Skeletal muscle satellite cell (primary cell): ENCODE measurements at regions not wholly inside any gene's neighbourhood (a gene's known extent, or its start where the extent isn't known, plus 50 kb on each side); places are given as distances from the start of the nearest gene placed in this dataset.

Experiments used
- H3K27me3 ChIP-seq: 2 replicates; pipeline ENCODE4 v1.7.0; 2013; ENCODE audit warnings: low read length; ENCODE audit not compliant: control insufficient read depth, insufficient read depth
- H3K36me3 ChIP-seq: 2 replicates; pipeline ENCODE4 v1.7.0; 2013; ENCODE audit warnings: mild to moderate bottlenecking, control low read depth, low read length; ENCODE audit not compliant: insufficient read depth
- H3K4me1 ChIP-seq: 2 replicates; pipeline ENCODE4 v1.7.0; 2013; ENCODE audit warnings: low read length; ENCODE audit not compliant: control insufficient read depth, insufficient read depth
- H3K4me2 ChIP-seq: 2 replicates; pipeline ENCODE4 v1.7.0; 2013; ENCODE audit warnings: mild to moderate bottlenecking, low read length
- H3K4me3 ChIP-seq: 2 replicates; pipeline ENCODE4 v1.7.0; 2013; ENCODE audit warnings: low read length
- H3K9ac ChIP-seq: 2 replicates; pipeline ENCODE4 v1.7.0; 2013; ENCODE audit warnings: mild to moderate bottlenecking, low read depth, low read length, moderate library complexity
- H3K9me3 ChIP-seq: replicated peaks from 2 replicates; pipeline ENCODE4 v1.7.0; 2013; ENCODE audit warnings: mild to moderate bottlenecking, control low read depth, low read length

DNA sequence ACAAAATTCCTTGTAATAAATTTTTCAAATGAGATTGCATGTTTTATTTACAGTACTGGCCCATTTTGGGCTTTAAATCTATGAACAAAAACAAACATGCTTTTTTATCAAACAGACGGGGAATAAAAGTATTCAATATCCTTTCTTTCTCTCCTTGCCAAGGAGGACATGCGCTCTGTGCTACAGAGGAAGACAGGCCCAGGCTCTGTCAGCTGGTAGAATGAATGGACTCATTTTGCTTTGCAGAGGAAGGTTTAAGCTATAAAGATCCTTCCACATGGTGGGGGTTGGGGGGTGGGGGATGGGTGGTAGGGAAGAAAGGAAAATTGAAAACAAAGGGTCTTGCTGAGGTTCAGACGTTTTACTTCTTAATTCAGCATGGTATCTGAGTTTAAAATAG, 575.6 kb downstream of the INSC start:
- Histone ChIP-seq H3K4me3 (no peak overlapping the region), H3K4me2 (no peak overlapping the region)

DNA sequence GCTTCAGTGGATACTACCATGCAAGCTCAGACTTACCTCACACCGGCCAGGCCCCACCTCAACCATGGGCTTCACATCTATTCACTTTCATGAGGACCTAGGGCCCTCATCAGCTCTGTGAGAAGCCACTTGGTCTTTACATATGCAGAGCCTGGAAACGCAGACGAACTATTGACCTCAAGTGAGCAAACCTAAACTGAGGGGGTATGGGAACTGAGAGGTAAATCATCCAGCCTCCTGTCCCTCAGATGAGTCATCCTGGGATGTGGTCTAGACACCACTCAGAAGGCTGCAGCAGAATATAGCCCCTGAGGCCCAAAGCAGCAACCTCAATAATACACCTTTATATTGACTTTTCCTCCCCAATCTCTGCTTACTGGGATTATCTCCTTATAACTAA, 578.0 kb downstream of the INSC start:
- Histone ChIP-seq H3K9ac (no peak overlapping the region), H3K36me3 (no peaks in the 10 kb centered on the region), H3K27me3 (peaks cover 11% of the 10 kb centered on the region), H3K9me3 (no peaks in the 10 kb centered on the region), H3K4me3 (no peak overlapping the region), H3K4me2 (no peak overlapping the region), H3K4me1 (peaks cover 11% of the 10 kb centered on the region)

More for the DNA sequence above, 575.6 kb downstream of the INSC start:
- H3K36me3 ChIP-seq, result no peaks in the 10 kb centered on the region
- H3K4me1 ChIP-seq, result peaks cover 13% of the 10 kb centered on the region
- no peak overlapping the region for H3K9ac ChIP-seq
- no peaks in the 10 kb centered on the region for H3K9me3 ChIP-seq
- peaks cover 3% of the 10 kb centered on the region for H3K27me3 ChIP-seq

DNA sequence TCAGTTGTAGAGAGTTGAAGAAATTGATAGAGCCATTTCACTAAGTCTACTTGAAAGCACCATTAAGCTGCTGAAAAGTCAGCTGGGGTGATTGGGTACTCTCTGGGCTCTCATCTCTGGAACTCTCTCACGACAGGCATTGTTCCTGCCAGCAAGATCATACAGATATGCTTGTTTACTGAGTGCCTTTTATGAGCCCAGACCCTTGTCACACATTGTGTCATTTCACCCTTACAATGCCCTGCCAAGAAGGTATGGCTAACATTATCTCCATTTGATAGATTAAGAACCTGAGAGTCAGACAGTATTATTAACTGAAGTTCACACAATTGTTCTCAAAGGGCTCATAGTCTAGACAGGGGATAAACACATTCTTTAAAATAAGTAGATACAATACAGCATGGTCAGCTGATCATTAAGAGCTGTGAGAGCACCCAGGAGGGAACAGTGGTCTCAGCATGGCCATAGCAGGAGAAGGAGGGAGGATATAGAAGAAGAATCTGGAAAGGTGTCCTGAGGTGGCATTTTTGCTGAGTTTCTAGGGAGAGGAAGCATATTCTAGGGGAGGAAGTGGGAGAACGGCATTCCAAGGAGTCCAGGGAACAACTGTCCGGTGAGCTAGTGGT, 580.5 kb downstream of the INSC start:
- no peak overlapping the region for H3K4me3 ChIP-seq
- H3K27me3 ChIP-seq, result peaks cover 24% of the 10 kb centered on the region
- H3K4me2 ChIP-seq, result no peak overlapping the region
- no peaks in the 10 kb centered on the region for H3K36me3 ChIP-seq
- no peaks in the 10 kb centered on the region for H3K4me1 ChIP-seq
- no peaks in the 10 kb centered on the region for H3K9me3 ChIP-seq
- H3K9ac ChIP-seq, result no peak overlapping the region

DNA sequence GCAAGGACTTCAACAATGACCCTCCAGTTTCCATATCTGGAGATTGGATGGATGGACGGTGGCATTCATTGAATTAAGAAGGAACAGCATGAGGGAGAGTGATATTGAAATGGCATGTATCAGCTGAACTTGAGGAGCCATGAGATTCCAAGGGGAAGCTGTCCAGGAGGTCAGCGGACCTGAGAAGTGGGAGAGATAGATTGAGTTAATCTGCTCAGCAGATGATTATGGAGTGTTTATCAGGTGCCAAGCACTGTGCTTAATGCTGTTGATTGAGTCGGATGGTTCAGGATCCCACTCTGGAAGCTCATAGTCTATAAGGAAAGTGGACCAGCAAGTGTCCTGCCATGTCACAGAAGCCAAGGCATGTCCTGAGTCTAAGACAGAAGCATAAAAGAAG, 581.3 kb downstream of the INSC start:
- no peaks in the 10 kb centered on the region for H3K9me3 ChIP-seq
- no peak overlapping the region for H3K9ac ChIP-seq
- no peak overlapping the region for H3K4me2 ChIP-seq
- H3K4me1 ChIP-seq, result no peaks in the 10 kb centered on the region
- no peak overlapping the region for H3K4me3 ChIP-seq
- H3K36me3 ChIP-seq, result no peaks in the 10 kb centered on the region
- peaks cover 24% of the 10 kb centered on the region for H3K27me3 ChIP-seq

DNA sequence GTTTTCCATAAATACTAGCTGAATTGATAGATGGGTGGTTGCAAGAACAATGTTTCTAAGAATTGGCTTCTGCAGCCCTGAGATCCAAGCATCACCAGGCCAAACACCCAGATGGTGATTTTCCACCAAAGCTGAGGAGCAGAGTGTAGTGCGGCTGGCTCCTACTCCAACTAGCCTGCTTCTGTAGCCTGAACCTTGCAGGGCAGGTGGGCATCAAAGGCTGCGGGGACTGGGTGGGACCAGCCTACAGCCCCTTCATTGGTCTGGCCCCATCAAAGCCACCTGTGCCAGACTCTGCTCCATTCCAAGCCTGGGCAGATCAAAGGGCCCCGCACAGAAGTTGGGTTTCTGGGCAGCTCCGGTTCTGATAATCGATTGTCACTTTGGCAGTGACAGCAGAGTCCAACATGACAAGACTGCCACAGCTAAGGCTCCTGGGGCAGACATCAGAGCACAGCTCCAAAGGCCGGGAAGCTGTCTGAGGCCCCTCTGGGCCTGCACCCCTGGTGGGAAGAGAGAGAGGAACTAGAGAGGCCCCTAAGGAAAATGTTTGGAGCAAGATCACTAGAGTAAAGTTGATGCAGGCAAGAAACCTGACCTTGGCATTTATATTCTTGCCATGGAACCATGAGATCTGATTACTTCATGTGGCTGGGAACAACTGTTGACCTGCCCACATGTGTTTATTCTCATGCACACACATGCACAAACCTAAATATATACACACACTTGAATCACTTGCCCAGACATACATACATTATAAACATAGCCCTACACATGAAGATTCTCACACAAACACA, 582.9 kb downstream of the INSC start:
- Histone ChIP-seq H3K4me1 (no peaks in the 10 kb centered on the region), H3K9ac (no peak overlapping the region), H3K27me3 (peaks cover 25% of the 10 kb centered on the region), H3K9me3 (no peaks in the 10 kb centered on the region), H3K4me2 (no peak overlapping the region), H3K4me3 (no peak overlapping the region), H3K36me3 (no peaks in the 10 kb centered on the region)

DNA sequence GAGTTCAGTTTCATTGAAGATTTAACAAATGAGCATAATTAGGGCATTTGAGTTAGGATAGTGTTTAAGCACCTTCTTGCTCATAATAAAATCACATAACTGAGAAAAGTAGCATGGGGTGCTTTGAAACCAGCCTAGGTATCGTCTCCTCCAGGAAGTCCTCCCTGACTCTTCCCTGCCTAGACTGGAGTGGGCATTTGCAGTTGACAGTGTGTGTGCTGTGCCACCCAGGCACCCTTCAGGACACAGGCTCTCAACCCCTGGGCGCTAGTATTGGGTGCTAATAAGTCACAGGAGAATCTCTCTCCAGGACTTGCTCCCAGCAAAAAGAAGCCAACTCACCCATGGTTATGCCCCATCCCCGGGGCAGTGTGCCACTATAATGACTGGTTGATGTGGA, 584.1 kb downstream of the INSC start:
- no peaks in the 10 kb centered on the region for H3K9me3 ChIP-seq
- no peak overlapping the region for H3K9ac ChIP-seq
- H3K4me2 ChIP-seq, result no peak overlapping the region
- peaks cover 33% of the 10 kb centered on the region for H3K27me3 ChIP-seq
- no peaks in the 10 kb centered on the region for H3K4me1 ChIP-seq
- no peak overlapping the region for H3K4me3 ChIP-seq
- H3K36me3 ChIP-seq, result no peaks in the 10 kb centered on the region

DNA sequence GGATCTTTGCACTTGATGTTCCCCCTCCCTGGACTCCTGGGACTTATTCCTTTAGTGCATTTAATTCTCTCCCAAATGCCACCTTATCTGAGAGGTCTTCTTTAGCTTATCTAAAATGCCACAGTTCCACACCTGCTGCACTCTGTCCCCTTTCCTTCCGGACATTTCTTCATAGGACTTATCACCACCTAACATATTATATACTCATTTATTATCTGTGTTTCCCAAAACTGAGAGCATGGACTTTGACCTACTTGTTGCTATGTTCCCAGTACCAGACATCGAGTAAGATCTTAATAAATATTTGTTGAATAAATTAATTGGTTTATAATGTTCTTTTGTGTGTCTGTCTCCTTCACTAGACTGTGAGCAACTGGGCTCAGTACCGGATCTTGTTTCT, 585.3 kb downstream of the INSC start:
- Histone ChIP-seq H3K27me3 (peaks cover 30% of the 10 kb centered on the region), H3K9ac (no peak overlapping the region), H3K4me1 (no peaks in the 10 kb centered on the region), H3K36me3 (no peaks in the 10 kb centered on the region), H3K4me2 (no peak overlapping the region), H3K9me3 (no peaks in the 10 kb centered on the region), H3K4me3 (no peak overlapping the region)

DNA sequence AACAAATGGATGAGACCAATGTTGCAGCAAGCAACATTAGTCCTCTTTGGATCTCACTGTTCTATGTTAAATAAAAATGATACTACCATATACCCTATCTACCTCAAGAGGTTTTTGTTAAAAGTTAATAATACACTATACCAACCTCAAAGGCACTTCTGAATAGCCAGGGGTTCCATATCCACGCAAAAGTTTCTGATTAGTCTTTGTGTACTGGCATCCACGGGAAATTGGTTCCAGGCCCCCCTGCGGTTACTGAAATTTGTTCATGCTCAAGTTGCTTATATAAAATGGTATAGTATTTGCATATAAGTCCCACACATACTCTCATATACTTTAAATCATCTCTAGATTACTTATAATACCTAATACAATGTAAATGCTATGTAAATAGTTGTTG, 585.7 kb downstream of the INSC start:
- Histone ChIP-seq H3K4me3 (no peak overlapping the region), H3K27me3 (peaks cover 30% of the 10 kb centered on the region), H3K36me3 (no peaks in the 10 kb centered on the region), H3K9me3 (no peaks in the 10 kb centered on the region), H3K9ac (no peak overlapping the region), H3K4me2 (no peak overlapping the region), H3K4me1 (no peaks in the 10 kb centered on the region)

DNA sequence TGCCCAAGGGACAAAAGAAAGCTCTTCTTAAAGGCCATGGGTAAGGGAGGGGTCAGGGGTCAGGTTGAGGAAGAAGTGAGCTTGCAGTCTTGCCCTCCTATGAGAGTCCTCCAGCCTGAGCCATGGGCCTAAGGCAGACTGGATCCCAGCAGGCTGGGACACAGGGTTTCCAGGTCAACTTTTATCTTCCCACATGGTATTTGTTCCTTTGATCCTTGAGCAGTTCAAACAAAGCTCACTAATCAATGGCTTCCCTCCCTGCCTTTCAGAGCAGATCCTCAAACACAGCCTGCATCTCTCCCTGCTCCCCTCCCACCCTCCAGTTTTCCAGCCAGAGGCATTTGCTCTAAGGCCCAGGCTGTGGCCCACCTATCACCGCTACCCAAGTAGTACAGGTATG, 589.3 kb downstream of the INSC start:
- Histone ChIP-seq H3K9ac (no peak overlapping the region), H3K27me3 (peaks cover 19% of the 10 kb centered on the region), H3K4me3 (no peak overlapping the region), H3K9me3 (no peaks in the 10 kb centered on the region), H3K4me1 (no peaks in the 10 kb centered on the region), H3K36me3 (no peaks in the 10 kb centered on the region), H3K4me2 (no peak overlapping the region)

DNA sequence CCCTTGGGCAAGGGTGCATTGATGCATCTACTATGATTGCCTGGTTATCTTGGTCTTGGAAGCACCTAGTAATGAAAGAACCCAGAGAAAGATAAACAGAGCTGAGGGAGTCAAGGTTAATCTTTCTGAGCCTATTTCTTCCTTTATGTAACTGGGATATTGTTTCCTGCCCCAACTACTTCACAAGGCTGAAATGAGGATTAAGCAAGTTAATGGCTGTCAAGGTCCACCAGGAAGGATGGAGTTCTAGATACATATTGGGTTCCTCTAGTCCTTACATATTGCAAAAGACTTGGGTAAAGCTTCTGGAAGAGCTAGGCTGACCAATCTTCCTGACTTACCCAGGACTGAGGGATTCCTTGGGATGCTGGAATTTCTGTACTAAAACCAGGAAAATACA, 589.8 kb downstream of the INSC start:
- H3K4me3 ChIP-seq, result no peak overlapping the region
- H3K36me3 ChIP-seq, result no peaks in the 10 kb centered on the region
- no peak overlapping the region for H3K4me2 ChIP-seq
- peaks cover 14% of the 10 kb centered on the region for H3K27me3 ChIP-seq
- H3K4me1 ChIP-seq, result no peaks in the 10 kb centered on the region
- H3K9me3 ChIP-seq, result no peaks in the 10 kb centered on the region
- H3K9ac ChIP-seq, result no peak overlapping the region

DNA sequence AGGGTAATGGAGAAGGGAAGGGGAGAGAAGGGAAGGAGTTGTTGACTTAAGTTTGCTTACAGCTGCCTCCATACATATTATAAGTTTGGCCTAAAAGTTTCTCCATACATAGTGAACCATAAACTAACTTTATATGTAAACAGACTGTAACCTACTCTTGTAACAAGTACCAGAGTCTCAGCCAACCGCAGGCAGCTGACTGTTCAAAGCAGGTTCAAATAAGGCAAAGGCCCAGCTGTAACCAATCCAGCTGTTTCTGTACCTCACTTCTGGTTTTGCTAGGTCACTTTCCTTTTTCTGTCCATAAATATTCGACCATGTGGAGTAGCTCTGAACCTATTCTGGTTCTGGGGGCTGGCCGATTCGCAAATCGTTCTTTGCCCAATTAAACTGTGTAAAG, 591.2 kb downstream of the INSC start:
- Histone ChIP-seq H3K4me3 (no peak overlapping the region), H3K36me3 (no peaks in the 10 kb centered on the region), H3K4me2 (no peak overlapping the region), H3K9ac (no peak overlapping the region), H3K4me1 (no peaks in the 10 kb centered on the region), H3K9me3 (no peaks in the 10 kb centered on the region), H3K27me3 (peaks cover 10% of the 10 kb centered on the region)

DNA sequence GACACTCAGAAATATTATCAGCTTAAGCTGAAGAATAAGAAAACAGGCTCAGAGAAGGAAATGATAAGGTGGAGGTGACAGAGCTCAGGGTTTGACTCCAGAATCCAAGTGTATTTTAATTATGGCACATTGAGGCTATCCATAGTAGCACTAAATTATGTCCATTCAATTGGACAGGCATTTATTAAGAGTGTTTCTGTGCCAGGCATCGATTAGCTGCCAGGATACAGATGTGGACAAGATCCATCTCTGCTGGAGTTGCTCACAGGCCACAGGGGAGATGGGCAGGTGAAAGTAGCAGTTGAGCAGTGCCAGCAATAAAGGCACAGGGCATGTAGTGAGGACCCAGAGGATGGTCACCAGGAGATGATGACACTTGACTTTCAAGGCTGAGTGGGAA, 592.5 kb downstream of the INSC start:
- Histone ChIP-seq H3K4me3 (no peak overlapping the region), H3K9me3 (no peaks in the 10 kb centered on the region), H3K4me1 (no peaks in the 10 kb centered on the region), H3K9ac (no peak overlapping the region), H3K36me3 (no peaks in the 10 kb centered on the region), H3K4me2 (no peak overlapping the region), H3K27me3 (peaks cover 10% of the 10 kb centered on the region)
